ENCODE measurements at regions not wholly inside any gene's neighbourhood (a gene's known extent, or its start where the extent isn't known, plus 50 kb on each side); places are given as distances from the start of the nearest gene placed in this dataset.

DNA sequence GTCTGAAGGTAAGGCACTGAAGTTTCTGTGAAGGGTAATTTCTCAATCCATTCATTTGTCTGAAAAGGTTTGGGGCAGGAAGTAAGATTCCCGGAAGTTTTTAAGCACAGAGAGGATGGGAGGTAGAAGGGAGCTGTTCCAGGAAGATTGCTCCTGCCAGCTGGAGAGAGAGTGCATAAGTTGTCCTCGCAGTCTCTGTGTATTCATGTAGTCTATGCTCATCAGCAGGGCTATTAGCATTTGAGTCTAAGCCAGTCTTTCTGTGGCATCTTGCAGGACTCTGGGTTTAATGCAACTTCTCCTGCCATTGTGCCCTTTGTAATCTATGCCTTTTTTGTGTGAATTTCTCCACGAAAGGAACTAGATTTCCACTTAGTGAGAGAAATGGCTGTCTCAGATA lies 140.8 kb upstream of the FGGY start:
- DNase-seq: no peak

GRCh38 chr1:59156526-59157199 lies 140.2 kb upstream of the FGGY start:
- no peak for DNase-seq

GRCh38 chr1:59158321-59158720 lies 138.6 kb upstream of the FGGY start:
- DNase-seq: no peak

GRCh38 chr1:59159557-59160203 lies 137.2 kb upstream of the FGGY start:
- no peak for DNase-seq

GRCh38 chr1:59161136-59161535 lies 135.8 kb upstream of the FGGY start:
- DNase-seq: no peak

DNA sequence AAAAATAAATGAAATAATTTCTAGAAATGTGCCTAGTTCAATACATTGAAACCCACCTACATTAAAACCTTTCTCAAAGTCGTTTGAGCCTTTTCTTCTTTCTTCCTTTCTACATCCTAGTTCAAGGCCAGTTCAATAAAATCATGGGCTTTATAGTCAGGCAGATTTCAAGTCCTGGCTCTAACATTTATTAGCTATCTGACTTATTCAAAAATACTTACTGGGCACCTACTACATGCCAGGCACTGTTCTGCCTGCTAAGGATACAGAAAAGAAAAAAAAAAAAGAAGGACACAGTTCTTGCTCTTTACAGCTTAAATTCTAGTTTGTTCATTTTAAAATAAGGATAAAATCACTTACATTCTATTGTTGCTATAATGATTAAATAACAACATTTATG lies 134.2 kb upstream of the FGGY start:
- no peak for DNase-seq

GRCh38 chr1:59163268-59164092 lies 133.4 kb upstream of the FGGY start:
- DNase-seq: no peak

DNA sequence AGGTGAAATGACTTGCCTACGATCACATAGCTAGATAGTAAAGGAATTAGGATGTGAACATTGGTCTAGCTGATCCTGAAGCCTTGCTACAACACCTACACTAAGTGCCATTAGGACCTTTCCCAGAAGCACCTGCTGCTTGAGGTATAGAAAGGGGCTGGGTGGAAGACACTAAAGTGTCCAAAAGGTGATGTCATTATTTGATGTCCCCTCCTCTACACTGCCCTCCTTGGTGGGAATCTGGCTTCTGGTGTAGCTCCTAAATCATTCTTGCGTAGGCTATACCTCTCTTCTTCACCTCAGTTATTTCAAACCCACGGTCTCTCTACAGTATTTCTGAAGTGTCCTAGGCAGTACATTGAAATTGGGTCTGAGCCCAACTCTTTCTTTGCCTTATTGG lies 132.5 kb upstream of the FGGY start:
- DNase-seq: no peak

- no peak for DNase-seq
Measured at GRCh38 chr1:59165353-59165752, 131.5 kb upstream of the FGGY start.

GRCh38 chr1:59169703-59170102 lies 127.2 kb upstream of the FGGY start:
- DNase-seq: no peak

- no peak for DNase-seq
Measured at GRCh38 chr1:59170659-59171058, 126.2 kb upstream of the FGGY start.

GRCh38 chr1:59171788-59172187 lies 125.1 kb upstream of the FGGY start:
- no peak for DNase-seq

DNA sequence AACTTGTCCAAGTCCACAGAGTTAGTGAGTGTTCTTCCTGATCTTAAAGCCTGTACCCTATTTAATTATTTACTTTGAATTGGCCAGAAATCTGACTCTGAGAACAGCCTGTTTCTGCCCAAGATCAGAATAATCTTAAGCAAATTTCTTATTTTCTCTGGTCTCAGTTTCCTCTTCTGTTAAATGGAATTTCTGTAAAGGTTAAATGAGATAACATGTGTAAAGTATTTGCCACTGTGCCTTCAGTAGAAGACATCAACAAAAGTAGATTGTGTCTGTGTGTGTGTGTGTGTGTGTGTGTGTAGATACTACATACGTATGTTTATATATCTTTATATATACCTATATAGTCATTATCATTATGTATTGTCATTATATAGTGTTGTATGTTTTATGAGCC lies 124.2 kb upstream of the FGGY start:
- DNase-seq: no peak

DNA sequence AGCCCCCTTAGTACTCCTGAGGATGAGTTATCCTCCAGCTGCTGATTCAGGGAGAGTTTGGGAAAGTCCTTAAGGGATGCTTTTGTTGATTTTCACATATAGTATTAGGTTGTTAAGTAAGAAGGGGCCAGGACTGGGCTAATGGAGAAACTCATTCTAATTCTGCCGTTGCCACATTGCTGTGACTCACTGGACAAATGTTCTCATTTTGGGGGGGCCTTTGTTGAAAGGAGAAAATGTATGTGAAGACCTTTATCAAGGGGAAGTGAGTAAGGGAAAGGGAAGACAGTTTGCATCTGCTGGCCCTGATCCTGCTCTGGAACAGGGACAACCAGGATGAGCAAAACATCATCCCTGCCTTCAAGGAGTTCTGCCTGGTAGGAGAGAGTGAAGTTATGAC lies 123.2 kb upstream of the FGGY start:
- no peak for DNase-seq

DNA sequence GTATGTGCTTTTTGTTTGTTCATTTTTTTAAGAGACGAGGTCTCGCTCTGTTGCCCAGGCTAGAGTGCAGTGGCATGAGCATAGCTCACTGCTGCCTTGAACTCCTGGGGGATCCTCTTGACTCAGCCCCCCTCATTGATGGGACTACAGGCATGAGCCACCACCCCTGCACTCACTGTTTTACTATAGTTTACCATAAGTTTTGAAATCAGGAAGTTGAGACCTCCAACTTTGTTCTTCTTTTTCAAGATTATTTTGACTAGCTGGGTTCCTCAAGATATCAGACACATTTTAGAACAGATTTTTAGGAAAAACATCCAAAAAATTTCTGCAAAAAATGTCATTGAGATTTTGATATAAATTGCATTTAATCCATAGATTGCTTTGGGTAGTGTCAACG lies 120.4 kb upstream of the FGGY start:
- no peak for DNase-seq

- DNase-seq: no peak
Measured at GRCh38 chr1:59177756-59178155, 119.1 kb upstream of the FGGY start.

DNA sequence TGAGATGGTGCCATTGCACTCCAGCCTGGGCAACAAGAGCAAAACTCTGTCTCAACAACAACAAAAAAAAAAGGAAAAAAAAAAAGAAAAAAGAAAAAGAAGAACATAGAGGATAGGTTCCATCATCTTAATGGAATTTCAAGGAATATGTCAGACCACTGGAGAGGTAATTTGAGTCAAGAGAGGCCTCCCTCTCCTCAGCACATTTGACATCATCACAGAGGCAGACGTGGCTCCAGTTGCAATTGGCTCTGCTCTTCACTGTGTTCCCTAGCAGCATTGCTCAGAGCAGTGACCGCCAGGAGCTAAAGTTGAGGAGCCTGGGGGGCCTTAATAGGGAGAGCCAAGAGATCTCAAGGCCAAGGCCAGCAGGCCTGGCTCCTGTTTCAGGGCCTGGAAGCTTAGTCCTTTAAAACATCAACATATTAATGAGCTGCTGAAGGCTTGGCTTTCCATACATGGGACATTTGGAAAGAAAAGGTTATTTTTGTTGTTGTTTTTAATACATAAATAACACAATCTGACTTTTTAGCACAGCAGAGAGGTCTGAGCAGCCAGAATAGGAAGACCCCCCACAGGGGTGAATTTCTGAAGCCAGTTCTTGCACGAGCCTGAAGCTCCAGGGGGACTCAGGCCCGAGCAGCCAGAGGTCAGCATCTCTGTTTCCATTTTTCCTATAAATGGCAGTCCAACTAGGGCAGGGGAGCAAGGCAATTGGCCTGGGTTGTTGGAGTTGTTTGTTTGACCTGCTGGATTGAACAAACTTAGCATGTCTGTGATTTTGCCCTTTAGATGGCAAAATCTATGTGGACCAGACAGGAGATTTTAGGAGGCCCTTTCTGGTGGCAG lies 118.3 kb upstream of the FGGY start:
- DNase-seq: no peak

GRCh38 chr1:59179673-59180072 lies 117.2 kb upstream of the FGGY start:
- DNase-seq: no peak

GRCh38 chr1:59180735-59181134 lies 116.2 kb upstream of the FGGY start:
- no peak for DNase-seq

DNA sequence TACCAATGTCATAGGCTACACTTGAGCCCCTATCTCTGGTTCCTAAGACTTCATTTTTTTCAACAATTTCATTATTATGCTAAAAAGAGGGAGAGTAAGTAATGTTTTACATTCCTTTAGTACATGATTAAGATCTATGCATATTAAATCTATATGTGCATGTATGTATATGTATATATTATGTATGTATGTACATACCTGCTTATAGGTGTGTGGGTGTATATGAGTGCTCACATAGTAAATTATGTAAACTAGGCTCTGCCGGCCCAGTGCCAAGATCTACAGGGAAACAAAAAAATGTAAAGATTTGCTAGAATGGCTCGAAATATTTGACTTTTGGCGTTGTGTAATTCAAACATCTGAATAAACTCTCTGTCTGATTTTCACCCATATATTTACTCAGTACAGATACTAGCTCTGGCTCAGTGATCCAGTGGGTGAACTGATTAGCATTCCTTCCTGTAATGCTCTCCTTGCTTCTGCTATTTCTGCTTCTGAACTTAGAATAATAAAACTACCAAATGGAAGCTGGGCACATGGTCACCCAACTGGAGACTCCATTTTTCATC lies 113.1 kb upstream of the FGGY start:
- DNase-seq: no peak

DNA sequence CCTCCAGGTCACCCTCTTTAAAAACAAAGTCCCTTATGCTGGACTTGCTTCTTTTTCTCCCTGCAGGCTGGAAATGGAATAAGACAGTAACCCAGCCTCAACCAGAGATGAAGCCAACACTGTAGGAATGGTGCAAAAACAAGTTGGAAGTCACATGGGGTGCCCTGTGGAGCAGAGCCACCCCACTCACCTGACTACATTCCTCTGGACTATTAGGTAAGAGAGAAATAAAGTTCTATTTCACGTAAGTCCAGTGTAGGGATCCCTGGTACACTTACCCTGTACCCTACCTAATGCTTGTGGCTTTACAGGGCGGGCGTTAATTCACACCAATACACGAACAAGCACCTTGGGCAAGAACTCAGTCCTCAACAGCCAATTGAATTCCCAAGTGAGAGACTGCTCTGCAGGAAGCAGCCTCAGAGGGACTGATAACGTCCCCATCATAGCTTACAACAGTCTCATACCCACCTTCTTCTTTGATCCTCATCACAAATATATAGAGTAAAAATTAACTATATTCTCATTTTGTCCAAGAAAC lies 112.5 kb upstream of the FGGY start:
- DNase-seq: no peak

DNA sequence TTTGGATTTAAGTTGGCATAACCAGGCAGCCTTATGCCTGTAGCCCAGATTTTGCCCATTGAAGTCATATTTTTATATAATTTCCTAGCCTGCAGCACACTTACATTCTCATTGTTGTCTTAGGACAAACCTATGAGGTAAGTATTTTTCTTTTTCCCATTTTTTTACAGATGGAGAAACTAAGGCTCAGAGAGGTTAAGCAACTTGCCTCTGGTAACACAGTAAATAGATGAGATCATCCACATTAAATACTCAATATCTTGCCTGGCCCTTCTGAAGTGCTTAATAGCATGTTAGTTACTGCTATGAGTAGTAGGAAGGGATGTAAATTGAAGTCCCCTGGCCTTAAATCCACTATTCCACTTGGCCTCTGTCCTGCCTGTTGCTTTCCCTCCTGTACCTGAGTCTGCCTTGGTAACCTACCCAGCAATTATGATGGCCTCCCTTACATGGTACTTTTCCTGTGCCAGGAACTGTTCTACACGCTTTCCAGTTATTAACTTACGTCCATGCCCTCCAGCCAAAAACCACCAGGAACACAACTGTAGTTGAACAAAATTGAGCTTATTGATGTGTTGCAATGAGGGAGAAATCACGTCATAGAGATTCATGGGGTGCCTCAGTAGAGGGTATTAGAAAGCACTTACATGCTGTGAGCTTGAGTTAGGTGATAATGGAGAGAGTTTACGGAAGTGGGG lies 111.6 kb upstream of the FGGY start:
- no peak for DNase-seq
